Sigmoid colon (tissue), 6 donors: ENCODE measurements at regions not wholly inside any gene's neighbourhood (a gene's known extent, or its start where the extent isn't known, plus 50 kb on each side); places are given as distances from the start of the nearest gene placed in this dataset.

Source experiments
- DNase-seq: peaks from one replicate; pipeline ENCODE4 v3.0.0-alpha.2; 2019
- H3K27ac ChIP-seq, 4 donors: fragments of 200-600 bp; sonication (generic); one replicate each; pipeline ENCODE4 v1.5.1; 2016 to 2019; ENCODE audit warnings: mild to moderate bottlenecking in 1 of 4
- H3K27me3 ChIP-seq, 3 donors: fragments of 200-600 bp; sonication (generic); one replicate each; pipeline ENCODE4 v1.5.1; 2019; ENCODE audit warnings: mild to moderate bottlenecking in 1 of 3
- H3K36me3 ChIP-seq, 4 donors: fragments of 200-600 bp; sonication (generic); one replicate each; pipeline ENCODE4 v1.5.1; 2016 to 2019
- H3K4me1 ChIP-seq, 4 donors: fragments of 200-600 bp; sonication (generic); one replicate each; pipeline ENCODE4 v1.5.1; 2017 to 2019
- H3K4me3 ChIP-seq, 4 donors: fragments of 200-600 bp; sonication (generic); one replicate each; pipeline ENCODE4 v1.5.1; 2017 to 2019; ENCODE audit warnings: mild to moderate bottlenecking in 2 of 4, moderate library complexity in 1 of 4
- H3K9me3 ChIP-seq, 4 donors: fragments of 200-600 bp in 3 of 4; sonication (generic) in 3 of 4; one replicate each; pipeline versions ENCODE4 v1.5.1 to v1.6.1; 2013 to 2019
- CTCF ChIP-seq, 4 experiments: fragments of 450-650 bp in 3 of 4; fragments of 200-600 bp in 1 of 4; IDR thresholded peaks; one replicate each; pipeline ENCODE4 v1.5.1; 2016 to 2019; ENCODE audit warnings: antibody characterized with exemption in 4 of 4, mild to moderate bottlenecking in 3 of 4, moderate library complexity in 2 of 4
- EP300 ChIP-seq, 4 donors: sonication (generic); formaldehyde crosslinking; IDR thresholded peaks; one replicate each; pipeline ENCODE4 v1.6.1; 2017; ENCODE audit warnings: antibody characterized with exemption in 4 of 4
- POLR2A ChIP-seq, 2 donors: fragments of 450-650 bp; IDR thresholded peaks; one replicate each; pipeline ENCODE4 v1.6.1; 2016; ENCODE audit warnings: antibody characterized with exemption in 2 of 2, mild to moderate bottlenecking in 2 of 2, moderate library complexity in 2 of 2
- POLR2AphosphoS5 ChIP-seq, 4 donors: sonication (generic); formaldehyde crosslinking; IDR thresholded peaks; one replicate each; pipeline ENCODE4 v1.6.1; 2017; ENCODE audit warnings: antibody characterized with exemption in 4 of 4
- WGBS, 2 donors: extraction: QIAGEN DNeasy Blood & Tissue Kit; methylation state at CpG; one replicate each; pipeline ENCODE4 v1.1.7; 2013; 5-methylcytosine and 5-hydroxymethylcytosine counted together
- intact Hi-C: fragments of 100-400 bp; cut with DNase I; formaldehyde crosslinking; loops from one replicate; pipeline ENCODE4 v1.15.1; 2023
- donor health status: healthy with polysubstance abuse.
- donor health status: healthy.

DNA sequence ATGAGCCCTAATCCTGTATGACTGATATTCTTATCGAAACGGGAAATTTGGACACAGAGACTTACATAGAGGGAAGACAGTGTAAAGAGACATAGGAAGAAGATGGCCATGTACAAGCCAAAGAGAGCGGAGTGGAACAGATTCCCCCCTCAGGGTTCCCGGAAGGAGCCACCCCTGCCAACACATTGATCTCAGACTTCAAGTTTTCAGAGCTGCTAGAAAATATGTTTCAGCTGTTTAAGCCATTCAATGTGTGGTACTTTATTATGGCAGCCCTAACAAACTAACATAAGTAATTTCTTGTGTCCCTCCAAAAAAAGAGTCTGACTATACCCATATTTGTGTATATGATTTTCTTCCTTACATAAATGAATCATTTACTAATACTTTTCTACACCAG is 128.0 kb upstream of the STC2 start:
- peak overlapping the region in 3 of 4 donors; percentile 22 to 80 (median 63) for H3K27ac ChIP-seq
- no peak overlapping the region for H3K4me3 ChIP-seq
- H3K27me3 ChIP-seq: no peaks in the 10 kb centered on the region
- H3K9me3 ChIP-seq: no peaks in the 10 kb centered on the region
- peaks cover 0 to 7% (median 0%) of the 10 kb centered on the region in 4 donors for H3K4me1 ChIP-seq
- WGBS, 2 donors: 89 to 93% methylated on average over 4 of the region's 4 CpGs
- intact Hi-C loops: no loop called here
- DNase-seq: no peak
- TF ChIP-seq EP300 (IDR thresholded peaks at IDR 0.05) (no peak), POLR2AphosphoS5 (IDR thresholded peaks at IDR 0.05) (no peak), POLR2A (IDR thresholded peaks at IDR 0.05) (no peak), CTCF (IDR thresholded peaks at IDR 0.05) (no peak)
- H3K36me3 ChIP-seq: no peaks in the 10 kb centered on the region

DNA sequence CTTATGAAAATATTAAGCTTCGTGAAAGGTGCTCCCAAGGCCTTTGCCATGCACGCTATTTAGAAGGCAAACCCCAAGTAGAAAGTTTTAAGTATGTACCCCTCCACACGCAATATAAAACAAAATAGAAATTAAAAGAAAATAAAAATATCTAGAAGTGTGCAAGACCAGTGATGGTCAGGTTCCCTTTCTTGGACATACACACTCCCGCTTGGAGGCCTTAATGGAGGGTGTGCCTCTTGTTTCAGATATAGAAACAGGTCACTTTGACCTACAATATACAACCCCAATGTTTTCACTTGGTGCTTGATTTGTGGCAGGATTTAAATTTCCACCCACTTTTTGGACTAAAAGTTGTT is 127.4 kb upstream of the STC2 start:
- intact Hi-C loops: no loop called here

DNA sequence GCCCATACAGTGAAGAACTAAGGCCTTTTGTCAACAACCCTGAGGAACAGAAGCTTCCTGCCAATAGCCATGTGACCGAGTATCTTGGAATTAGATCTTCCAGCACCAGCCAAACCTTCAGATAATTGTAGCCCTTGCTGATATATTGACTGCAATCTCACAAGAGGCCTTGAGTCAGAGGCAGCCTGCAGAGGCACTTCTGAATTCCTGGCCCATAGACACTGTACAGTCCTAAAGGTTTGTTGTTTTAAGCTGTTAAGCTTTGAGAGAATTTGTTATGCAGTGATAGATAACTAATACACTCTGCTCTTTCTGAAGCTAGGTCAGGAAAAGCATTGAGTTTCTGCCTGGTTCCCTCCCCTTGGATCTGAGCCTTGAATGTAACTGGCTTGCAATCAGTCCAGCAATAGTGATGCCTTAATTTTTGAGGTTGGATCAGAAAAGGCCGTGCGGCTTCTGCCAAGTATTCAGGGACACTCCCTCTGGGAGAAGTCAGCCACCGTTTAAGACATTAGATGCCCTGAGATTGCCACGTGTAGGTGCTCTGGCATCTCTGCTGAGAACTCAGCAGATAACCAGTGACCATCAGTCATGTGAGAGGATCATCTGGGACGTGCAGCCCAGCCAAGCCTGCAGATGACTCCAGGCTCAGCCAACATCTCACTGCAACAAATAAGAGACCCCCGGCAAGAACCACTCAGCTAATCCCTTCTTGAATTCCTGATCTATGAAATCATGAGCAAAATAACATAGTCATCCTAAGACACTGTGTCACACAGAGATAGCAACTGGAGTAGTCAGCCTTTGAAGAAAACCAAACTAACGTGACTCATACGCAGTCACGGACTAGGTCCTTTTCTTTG is 126.8 kb upstream of the STC2 start:
- H3K27me3 ChIP-seq: no peaks in the 10 kb centered on the region
- no peak overlapping the region for H3K4me3 ChIP-seq
- H3K9me3 ChIP-seq: no peaks in the 10 kb centered on the region
- TF ChIP-seq CTCF (IDR thresholded peaks at IDR 0.05) (no peak), POLR2AphosphoS5 (IDR thresholded peaks at IDR 0.05) (peak in 3 of 4 donors; percentile 17 to 60 (median 36))
- peak; percentile 84 for DNase-seq
- intact Hi-C loops: no loop called here
- H3K4me1 ChIP-seq: peaks cover 0 to 7% (median 0%) of the 10 kb centered on the region in 4 donors
- H3K27ac ChIP-seq: peak overlapping the region; percentile 55 to 80 (median 64)
- no peaks in the 10 kb centered on the region for H3K36me3 ChIP-seq
- WGBS, 2 donors: 78 to 80% methylated on average over 10 of the region's 10 CpGs

More for the DNA sequence above, 127.4 kb upstream of the STC2 start:
- H3K27ac ChIP-seq: peak overlapping the region; percentile 22 to 80 (median 64)
- H3K27me3 ChIP-seq: no peaks in the 10 kb centered on the region
- no peak overlapping the region for H3K4me3 ChIP-seq
- 91 to 95% methylated on average over 4 of the region's 4 CpGs for WGBS, 2 donors
- no peaks in the 10 kb centered on the region for H3K9me3 ChIP-seq
- no peaks in the 10 kb centered on the region for H3K36me3 ChIP-seq
- TF ChIP-seq POLR2A (IDR thresholded peaks at IDR 0.05) (no peak), EP300 (IDR thresholded peaks at IDR 0.05) (no peak), CTCF (IDR thresholded peaks at IDR 0.05) (no peak), POLR2AphosphoS5 (IDR thresholded peaks at IDR 0.05) (no peak)
- no peak for DNase-seq
- peaks cover 0 to 7% (median 0%) of the 10 kb centered on the region in 4 donors for H3K4me1 ChIP-seq

- Histone ChIP-seq H3K27me3 (no peaks in the 10 kb centered on the region), H3K27ac (peak overlapping the region; percentile 55 to 80 (median 64)), H3K36me3 (no peaks in the 10 kb centered on the region), H3K9me3 (no peaks in the 10 kb centered on the region), H3K4me3 (no peak overlapping the region), H3K4me1 (peaks cover 0 to 7% (median 0%) of the 10 kb centered on the region in 4 donors)
- DNase-seq: no peak
- 62 to 78% methylated on average over 4 of the region's 4 CpGs for WGBS, 2 donors
- TF ChIP-seq POLR2A (IDR thresholded peaks at IDR 0.05) (no peak), EP300 (IDR thresholded peaks at IDR 0.05) (no peak), POLR2AphosphoS5 (IDR thresholded peaks at IDR 0.05) (no peak), CTCF (IDR thresholded peaks at IDR 0.05) (no peak)
- intact Hi-C loops: no loop called here
Observed at GRCh38 chr5:173454361-173454735, 126.1 kb upstream of the STC2 start.
